ENCODE measurements at regions not wholly inside any gene's neighbourhood (a gene's known extent, or its start where the extent isn't known, plus 50 kb on each side); places are given as distances from the start of the nearest gene placed in this dataset.

GRCh38 chr17:73820686-73821448 lies 176.6 kb upstream of the SDK2 start (continued):
- TF ChIP-seq MAX (IDR thresholded peaks at IDR 0.05) (peak; percentile 97), SIRT6 (IDR thresholded peaks at IDR 0.05; ENCODE audit: low read length) (no peak), MAFK (IDR thresholded peaks at IDR 0.05; ENCODE audit: low read depth, low read length) (0 out of 2 replicates have a peak, but pooled peaks have one; percentile 1), FOSL1 (IDR thresholded peaks at IDR 0.05; ENCODE audit: insufficient read depth, low read depth, low read length) (no peak), SP1 (IDR thresholded peaks at IDR 0.05; ENCODE audit: low read depth, low read length) (0 out of 2 replicates have a peak, but pooled peaks have one; percentile 25), KDM4A (IDR thresholded peaks at IDR 0.05; ENCODE audit: low read depth, low read length, severe bottlenecking) (no peak), RAD21 (IDR thresholded peaks at IDR 0.05 in 1 of 2, conservative IDR thresholded peaks at IDR 0.05 in 1 of 2; ENCODE audit: low read depth in 2 of 2, low read length in 2 of 2) (peak; percentile 53 to 63)
- TF ChIP-seq, protein P1, sequence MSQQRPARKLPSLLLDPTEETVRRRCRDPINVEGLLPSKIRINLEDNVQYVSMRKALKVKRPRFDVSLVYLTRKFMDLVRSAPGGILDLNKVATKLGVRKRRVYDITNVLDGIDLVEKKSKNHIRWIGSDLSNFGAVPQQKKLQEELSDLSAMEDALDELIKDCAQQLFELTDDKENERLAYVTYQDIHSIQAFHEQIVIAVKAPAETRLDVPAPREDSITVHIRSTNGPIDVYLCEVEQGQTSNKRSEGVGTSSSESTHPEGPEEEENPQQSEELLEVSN (IDR thresholded peaks at IDR 0.05), result peak; percentile 94
- TF ChIP-seq, protein P2, sequence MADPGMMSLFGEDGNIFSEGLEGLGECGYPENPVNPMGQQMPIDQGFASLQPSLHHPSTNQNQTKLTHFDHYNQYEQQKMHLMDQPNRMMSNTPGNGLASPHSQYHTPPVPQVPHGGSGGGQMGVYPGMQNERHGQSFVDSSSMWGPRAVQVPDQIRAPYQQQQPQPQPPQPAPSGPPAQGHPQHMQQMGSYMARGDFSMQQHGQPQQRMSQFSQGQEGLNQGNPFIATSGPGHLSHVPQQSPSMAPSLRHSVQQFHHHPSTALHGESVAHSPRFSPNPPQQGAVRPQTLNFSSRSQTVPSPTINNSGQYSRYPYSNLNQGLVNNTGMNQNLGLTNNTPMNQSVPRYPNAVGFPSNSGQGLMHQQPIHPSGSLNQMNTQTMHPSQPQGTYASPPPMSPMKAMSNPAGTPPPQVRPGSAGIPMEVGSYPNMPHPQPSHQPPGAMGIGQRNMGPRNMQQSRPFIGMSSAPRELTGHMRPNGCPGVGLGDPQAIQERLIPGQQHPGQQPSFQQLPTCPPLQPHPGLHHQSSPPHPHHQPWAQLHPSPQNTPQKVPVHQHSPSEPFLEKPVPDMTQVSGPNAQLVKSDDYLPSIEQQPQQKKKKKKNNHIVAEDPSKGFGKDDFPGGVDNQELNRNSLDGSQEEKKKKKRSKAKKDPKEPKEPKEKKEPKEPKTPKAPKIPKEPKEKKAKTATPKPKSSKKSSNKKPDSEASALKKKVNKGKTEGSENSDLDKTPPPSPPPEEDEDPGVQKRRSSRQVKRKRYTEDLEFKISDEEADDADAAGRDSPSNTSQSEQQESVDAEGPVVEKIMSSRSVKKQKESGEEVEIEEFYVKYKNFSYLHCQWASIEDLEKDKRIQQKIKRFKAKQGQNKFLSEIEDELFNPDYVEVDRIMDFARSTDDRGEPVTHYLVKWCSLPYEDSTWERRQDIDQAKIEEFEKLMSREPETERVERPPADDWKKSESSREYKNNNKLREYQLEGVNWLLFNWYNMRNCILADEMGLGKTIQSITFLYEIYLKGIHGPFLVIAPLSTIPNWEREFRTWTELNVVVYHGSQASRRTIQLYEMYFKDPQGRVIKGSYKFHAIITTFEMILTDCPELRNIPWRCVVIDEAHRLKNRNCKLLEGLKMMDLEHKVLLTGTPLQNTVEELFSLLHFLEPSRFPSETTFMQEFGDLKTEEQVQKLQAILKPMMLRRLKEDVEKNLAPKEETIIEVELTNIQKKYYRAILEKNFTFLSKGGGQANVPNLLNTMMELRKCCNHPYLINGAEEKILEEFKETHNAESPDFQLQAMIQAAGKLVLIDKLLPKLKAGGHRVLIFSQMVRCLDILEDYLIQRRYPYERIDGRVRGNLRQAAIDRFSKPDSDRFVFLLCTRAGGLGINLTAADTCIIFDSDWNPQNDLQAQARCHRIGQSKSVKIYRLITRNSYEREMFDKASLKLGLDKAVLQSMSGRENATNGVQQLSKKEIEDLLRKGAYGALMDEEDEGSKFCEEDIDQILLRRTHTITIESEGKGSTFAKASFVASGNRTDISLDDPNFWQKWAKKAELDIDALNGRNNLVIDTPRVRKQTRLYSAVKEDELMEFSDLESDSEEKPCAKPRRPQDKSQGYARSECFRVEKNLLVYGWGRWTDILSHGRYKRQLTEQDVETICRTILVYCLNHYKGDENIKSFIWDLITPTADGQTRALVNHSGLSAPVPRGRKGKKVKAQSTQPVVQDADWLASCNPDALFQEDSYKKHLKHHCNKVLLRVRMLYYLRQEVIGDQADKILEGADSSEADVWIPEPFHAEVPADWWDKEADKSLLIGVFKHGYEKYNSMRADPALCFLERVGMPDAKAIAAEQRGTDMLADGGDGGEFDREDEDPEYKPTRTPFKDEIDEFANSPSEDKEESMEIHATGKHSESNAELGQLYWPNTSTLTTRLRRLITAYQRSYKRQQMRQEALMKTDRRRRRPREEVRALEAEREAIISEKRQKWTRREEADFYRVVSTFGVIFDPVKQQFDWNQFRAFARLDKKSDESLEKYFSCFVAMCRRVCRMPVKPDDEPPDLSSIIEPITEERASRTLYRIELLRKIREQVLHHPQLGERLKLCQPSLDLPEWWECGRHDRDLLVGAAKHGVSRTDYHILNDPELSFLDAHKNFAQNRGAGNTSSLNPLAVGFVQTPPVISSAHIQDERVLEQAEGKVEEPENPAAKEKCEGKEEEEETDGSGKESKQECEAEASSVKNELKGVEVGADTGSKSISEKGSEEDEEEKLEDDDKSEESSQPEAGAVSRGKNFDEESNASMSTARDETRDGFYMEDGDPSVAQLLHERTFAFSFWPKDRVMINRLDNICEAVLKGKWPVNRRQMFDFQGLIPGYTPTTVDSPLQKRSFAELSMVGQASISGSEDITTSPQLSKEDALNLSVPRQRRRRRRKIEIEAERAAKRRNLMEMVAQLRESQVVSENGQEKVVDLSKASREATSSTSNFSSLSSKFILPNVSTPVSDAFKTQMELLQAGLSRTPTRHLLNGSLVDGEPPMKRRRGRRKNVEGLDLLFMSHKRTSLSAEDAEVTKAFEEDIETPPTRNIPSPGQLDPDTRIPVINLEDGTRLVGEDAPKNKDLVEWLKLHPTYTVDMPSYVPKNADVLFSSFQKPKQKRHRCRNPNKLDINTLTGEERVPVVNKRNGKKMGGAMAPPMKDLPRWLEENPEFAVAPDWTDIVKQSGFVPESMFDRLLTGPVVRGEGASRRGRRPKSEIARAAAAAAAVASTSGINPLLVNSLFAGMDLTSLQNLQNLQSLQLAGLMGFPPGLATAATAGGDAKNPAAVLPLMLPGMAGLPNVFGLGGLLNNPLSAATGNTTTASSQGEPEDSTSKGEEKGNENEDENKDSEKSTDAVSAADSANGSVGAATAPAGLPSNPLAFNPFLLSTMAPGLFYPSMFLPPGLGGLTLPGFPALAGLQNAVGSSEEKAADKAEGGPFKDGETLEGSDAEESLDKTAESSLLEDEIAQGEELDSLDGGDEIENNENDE (IDR thresholded peaks at IDR 0.05; ENCODE audit: insufficient replicate concordance, low read length), result no peak
